Fibroblast of mammary gland (primary cell): ENCODE measurements at regions not wholly inside any gene's neighbourhood (a gene's known extent, or its start where the extent isn't known, plus 50 kb on each side); places are given as distances from the start of the nearest gene placed in this dataset.

Source experiments
- DNase-seq: peaks from one replicate; pipeline ENCODE4 v3.0.0-alpha.2; 2010; ENCODE audit warnings: low read depth
- H3K4me3 ChIP-seq: 2 replicates; pipeline ENCODE4 v1.5.1; 2011; ENCODE audit warnings: low read depth, mild to moderate bottlenecking, low read length, moderate library complexity; ENCODE audit not compliant: control insufficient read depth
- TF ChIP-seq, protein P1 (sequence below): conservative IDR thresholded peaks from 2 replicates; pipeline ENCODE4 v1.5.1; 2011; ENCODE audit warnings: low read depth, low read length, inconsistent platforms; ENCODE audit not compliant: control insufficient read depth, insufficient read depth

DNA sequence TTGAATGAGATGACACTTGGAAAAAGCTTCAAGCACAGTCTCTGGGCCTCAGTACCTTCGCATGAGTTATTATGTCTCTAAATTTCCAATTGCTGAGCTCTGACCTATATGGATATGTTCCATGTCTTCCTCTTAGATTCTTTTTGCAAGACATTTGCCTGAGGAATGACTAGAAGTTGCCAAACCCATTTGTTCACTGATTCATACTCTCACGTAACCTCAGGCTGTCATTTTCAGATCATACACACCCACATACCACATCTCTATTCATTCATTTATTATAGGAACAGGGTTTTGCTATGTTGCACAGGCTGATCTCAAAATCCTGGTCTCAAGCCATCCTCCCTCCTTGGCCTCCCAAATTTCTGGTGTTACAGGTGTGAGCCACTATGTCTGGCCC, 2137.1 kb upstream of the TENM3 start:
- peak; percentile 6 for DNase-seq
- TF ChIP-seq, protein P1, sequence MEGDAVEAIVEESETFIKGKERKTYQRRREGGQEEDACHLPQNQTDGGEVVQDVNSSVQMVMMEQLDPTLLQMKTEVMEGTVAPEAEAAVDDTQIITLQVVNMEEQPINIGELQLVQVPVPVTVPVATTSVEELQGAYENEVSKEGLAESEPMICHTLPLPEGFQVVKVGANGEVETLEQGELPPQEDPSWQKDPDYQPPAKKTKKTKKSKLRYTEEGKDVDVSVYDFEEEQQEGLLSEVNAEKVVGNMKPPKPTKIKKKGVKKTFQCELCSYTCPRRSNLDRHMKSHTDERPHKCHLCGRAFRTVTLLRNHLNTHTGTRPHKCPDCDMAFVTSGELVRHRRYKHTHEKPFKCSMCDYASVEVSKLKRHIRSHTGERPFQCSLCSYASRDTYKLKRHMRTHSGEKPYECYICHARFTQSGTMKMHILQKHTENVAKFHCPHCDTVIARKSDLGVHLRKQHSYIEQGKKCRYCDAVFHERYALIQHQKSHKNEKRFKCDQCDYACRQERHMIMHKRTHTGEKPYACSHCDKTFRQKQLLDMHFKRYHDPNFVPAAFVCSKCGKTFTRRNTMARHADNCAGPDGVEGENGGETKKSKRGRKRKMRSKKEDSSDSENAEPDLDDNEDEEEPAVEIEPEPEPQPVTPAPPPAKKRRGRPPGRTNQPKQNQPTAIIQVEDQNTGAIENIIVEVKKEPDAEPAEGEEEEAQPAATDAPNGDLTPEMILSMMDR = no peak
- no peak overlapping the region for H3K4me3 ChIP-seq

DNA sequence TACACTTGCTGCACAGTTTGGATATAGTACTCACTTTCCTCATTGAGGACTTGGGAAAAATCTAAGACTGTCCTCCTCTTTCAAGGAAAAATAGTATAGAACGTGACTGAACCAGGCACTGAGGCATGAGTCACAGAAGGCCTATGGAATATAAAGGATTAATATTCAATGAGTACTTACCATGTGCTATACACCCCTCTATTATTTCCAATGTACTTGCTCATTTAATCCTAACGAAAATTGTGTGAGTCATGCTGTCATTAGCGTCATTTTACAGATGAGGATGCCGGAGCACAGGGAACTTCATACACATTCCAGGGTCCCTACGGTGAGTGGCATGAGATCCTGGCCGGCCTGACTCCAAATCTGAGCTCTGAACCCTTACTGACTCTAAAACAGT, 2136.2 kb upstream of the TENM3 start:
- no peak overlapping the region for H3K4me3 ChIP-seq
- DNase-seq = no peak
- TF ChIP-seq, protein P1 = no peak

DNA sequence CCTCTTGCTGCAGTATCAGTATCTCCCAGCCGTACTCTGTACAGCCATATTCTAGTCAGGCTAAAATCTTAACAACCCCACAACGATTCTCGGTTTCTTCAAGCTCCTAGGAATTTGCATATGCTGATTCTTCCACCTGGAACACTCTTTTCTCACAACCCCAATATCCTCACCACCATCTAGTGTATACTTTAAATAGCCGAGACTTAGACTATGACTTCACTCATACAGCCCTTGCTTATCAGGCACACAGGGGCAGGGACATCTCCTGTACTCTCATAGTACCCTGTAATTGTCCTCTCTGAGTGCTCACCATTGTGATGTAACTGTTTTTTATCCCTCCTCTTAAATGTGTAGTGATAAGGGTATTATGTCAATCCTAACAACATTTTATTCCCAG, 2126.4 kb upstream of the TENM3 start:
- TF ChIP-seq, protein P1 = no peak
- DNase-seq = no peak
- H3K4me3 ChIP-seq = no peak overlapping the region

DNA sequence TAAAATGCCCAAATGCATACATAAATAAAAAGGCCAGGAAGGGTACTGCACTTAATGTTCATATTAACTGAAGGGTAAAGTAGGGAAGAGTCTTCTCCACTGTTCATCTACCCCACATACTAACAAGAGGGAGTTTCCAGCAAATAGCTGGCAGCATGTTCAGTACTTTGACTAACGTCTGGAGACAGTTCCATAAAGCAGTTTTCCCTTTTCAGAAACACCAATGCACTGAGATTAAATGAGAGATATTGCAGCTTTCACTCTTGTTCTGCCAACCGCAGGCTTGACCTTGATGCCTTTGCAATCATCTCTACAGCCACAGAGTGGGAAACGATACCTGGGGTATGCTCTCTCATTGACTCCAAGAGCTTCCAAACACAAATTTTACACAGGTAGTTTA, 2123.1 kb upstream of the TENM3 start:
- DNase-seq = no peak
- TF ChIP-seq, protein P1 = no peak
- no peak overlapping the region for H3K4me3 ChIP-seq

DNA sequence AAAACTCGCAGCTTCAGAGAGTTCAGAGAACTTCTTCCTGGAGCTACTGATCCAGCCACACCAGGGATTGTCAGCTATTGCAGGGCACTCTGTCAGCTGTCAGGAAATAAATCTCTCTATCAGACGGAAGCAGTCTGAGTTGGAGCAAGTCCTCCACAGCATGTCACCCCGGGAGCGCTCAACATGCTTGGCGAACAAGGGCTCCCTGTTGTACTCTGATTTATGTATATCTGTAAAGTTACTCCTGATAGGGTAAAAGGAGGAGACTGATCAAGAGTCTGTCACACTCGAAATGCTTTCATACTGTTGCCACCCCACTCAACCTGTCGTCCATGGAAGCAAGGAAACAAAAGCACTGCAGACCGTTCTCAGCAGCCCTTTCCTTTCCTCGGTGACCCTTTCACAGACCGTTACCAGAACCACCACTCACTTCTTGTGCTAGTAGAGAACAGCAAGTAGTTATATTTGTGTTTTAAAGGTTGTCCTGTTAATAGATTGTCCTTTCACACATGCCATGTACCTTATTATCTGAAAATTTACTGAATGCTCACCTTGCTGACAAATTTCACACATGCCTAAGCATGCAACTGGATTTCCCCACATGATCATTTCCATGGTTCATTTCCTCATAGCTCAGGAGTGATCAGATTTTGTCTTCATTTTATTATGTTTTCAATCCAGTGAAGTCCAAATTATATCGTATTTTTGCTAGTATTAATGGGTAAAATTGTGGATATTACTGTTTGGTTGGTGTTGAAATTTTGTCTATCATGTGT, 2108.9 kb upstream of the TENM3 start:
- no peak overlapping the region for H3K4me3 ChIP-seq
- DNase-seq = no peak
- TF ChIP-seq, protein P1 = no peak

DNA sequence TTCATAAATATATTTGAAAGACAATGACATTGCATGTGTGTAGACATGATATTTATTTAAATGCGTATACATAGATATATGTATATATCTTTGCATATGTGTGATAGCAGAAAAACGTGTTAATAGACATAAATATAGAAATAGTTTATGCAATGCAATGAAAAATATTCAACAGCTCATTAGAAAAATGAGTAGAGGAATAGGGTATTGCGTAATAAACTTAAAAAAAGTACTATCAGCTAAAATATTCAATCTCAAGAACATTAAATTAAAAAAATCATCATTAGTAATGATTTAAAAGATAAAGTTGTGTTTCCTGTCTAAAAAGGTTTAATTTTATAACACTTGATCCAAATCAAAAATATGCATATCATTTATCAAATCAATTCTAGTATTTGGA, 2101.5 kb upstream of the TENM3 start:
- no peak overlapping the region for H3K4me3 ChIP-seq
- TF ChIP-seq, protein P1 = no peak
- DNase-seq = no peak

DNA sequence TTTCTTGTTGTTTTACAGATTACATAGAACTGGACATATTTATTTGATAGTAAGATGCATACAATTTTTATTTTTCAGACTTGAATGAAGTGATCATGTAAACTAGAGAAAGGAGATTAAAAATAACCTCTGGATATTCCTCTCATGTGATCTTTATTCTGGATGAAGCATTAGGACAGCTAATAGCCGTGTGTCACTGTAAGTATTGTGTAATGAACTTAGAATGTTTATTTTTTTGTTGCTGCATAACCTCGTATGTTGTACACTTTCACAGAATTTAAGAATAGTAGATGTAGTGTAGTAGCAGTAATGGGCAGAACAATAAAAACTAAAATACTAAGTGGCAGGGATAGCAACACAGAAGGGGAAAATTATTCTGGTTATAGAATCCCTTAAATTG, 2094.5 kb upstream of the TENM3 start:
- H3K4me3 ChIP-seq = no peak overlapping the region
- TF ChIP-seq, protein P1 = no peak
- no peak for DNase-seq
